GM18867 (cell line): ENCODE measurements at regions not wholly inside any gene's neighbourhood (a gene's known extent, or its start where the extent isn't known, plus 50 kb on each side); places are given as distances from the start of the nearest gene placed in this dataset.
A peak's percentile ranks its signal among the peaks of the same experiment; 100 is the strongest.
"Not testable (repeated sequence)": the region's sequence is repeated elsewhere in the genome, so short reads cannot be mapped to it uniquely, and the experiment has no call there.

Source experiments
- ATAC-seq: cut with Tn5 transposase; IDR thresholded peaks from one replicate; pipeline ENCODE4 v1.9.1; 2021; ENCODE audit warnings: mild to moderate bottlenecking, moderate library complexity; ENCODE audit not compliant: unreplicated experiment

GRCh38 chr6:144566868-144567615 is 281.9 kb downstream of the UTRN start:
- ATAC-seq: no peak

GRCh38 chr6:144568241-144568640 is 283.1 kb downstream of the UTRN start:
- no peak for ATAC-seq

GRCh38 chr6:144572541-144572940 is 287.4 kb downstream of the UTRN start:
- not testable (repeated sequence) for ATAC-seq

- ATAC-seq: no peak
Measured at GRCh38 chr6:144574796-144575195, 289.7 kb downstream of the UTRN start.

- no peak for ATAC-seq
Measured at GRCh38 chr6:144575327-144575726, 290.2 kb downstream of the UTRN start.

GRCh38 chr6:144576871-144577270 is 291.7 kb downstream of the UTRN start:
- ATAC-seq: no peak

- no peak for ATAC-seq
Measured at GRCh38 chr6:144578385-144579350, 293.5 kb downstream of the UTRN start.

- ATAC-seq: no peak
Measured at GRCh38 chr6:144580039-144580438, 294.9 kb downstream of the UTRN start.

GRCh38 chr6:144580771-144581170 is 295.6 kb downstream of the UTRN start:
- ATAC-seq: no peak

- ATAC-seq: peak; percentile 23
Measured at GRCh38 chr6:144581812-144582537, 296.8 kb downstream of the UTRN start.

GRCh38 chr6:144582939-144583613 is 297.9 kb downstream of the UTRN start:
- peak; percentile 93 for ATAC-seq

GRCh38 chr6:144583614-144583954 is 298.4 kb downstream of the UTRN start:
- ATAC-seq: peak; percentile 23

GRCh38 chr6:144585217-144585814 is 300.2 kb downstream of the UTRN start:
- no peak for ATAC-seq

GRCh38 chr6:144586986-144587385 is 301.9 kb downstream of the UTRN start:
- no peak for ATAC-seq

- ATAC-seq: peak; percentile 53
Measured at GRCh38 chr6:144588697-144589325, 303.7 kb downstream of the UTRN start.

GRCh38 chr6:144590532-144590931 is 305.4 kb downstream of the UTRN start:
- no peak for ATAC-seq

- ATAC-seq: no peak
Measured at GRCh38 chr6:144593392-144593791, 308.3 kb downstream of the UTRN start.

- no peak for ATAC-seq
Measured at GRCh38 chr6:144594585-144594984, 309.4 kb downstream of the UTRN start.

- ATAC-seq: no peak
Measured at GRCh38 chr6:144595266-144595665, 310.1 kb downstream of the UTRN start.

- ATAC-seq: no peak
Measured at GRCh38 chr6:144597511-144597910, 312.4 kb downstream of the UTRN start.
